ENCODE measurements at regions not wholly inside any gene's neighbourhood (a gene's known extent, or its start where the extent isn't known, plus 50 kb on each side); places are given as distances from the start of the nearest gene placed in this dataset.

GRCh38 chr10:28822719-28823464 is 145.6 kb downstream of the BAMBI start:
- Histone ChIP-seq H3K27me3 (peaks cover 0 to 26% (median 0%) of the 10 kb centered on the region in 4 donors), H3K9me3 (no peaks in the 10 kb centered on the region), H3K36me3 (no peaks in the 10 kb centered on the region), H3K4me1 (no peaks in the 10 kb centered on the region), H3K27ac (no peak overlapping the region), H3K4me3 (no peak overlapping the region)
- intact Hi-C loops (cut with DNase I): no loop called here
- DNase-seq: no peak
- TF ChIP-seq CTCF (IDR thresholded peaks at IDR 0.05) (no peak), POLR2A (IDR thresholded peaks at IDR 0.05) (no peak)
- 68 to 72% methylated on average over 12 of the region's 12 CpGs for WGBS, 2 donors

- intact Hi-C loops (cut with DNase I): no loop called here
- DNase-seq: no peak
- 50% methylated on average over 1 of the region's 1 CpG for WGBS, 2 donors
Observed at GRCh38 chr10:28823501-28824075, 146.3 kb downstream of the BAMBI start.

DNA sequence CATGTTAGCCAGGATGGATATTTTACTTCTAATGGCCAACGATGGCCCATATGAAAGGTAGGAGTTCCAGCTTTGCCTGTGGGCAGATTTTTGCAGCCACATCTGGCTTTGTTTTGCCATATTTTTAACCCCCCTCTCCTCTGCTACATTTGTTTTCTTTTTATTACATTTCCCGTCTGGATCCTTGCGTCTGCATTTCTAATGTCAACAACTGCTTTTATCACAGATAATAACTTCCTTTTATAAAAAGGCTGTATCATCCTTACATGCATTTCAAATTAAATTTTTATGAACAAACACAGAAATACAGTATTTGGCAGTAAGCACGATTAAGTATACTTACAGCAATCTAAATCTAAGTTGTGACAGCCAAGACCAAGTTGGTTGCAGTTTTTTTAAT is 156.0 kb downstream of the BAMBI start:
- DNase-seq: no peak
- Histone ChIP-seq H3K4me3 (no peak overlapping the region), H3K27me3 (peaks cover 0 to 19% (median 0%) of the 10 kb centered on the region in 4 donors), H3K4me1 (no peaks in the 10 kb centered on the region), H3K9me3 (no peaks in the 10 kb centered on the region), H3K36me3 (no peaks in the 10 kb centered on the region), H3K27ac (no peak overlapping the region)
- WGBS, 2 donors: 58 to 61% methylated on average over 4 of the region's 4 CpGs
- intact Hi-C loops (cut with DNase I): no loop called here
- TF ChIP-seq POLR2A (IDR thresholded peaks at IDR 0.05) (no peak), CTCF (IDR thresholded peaks at IDR 0.05) (no peak)

More at GRCh38 chr10:28823501-28824075, 146.3 kb downstream of the BAMBI start:
- Histone ChIP-seq H3K4me3 (no peak overlapping the region), H3K27me3 (peaks cover 0 to 26% (median 0%) of the 10 kb centered on the region in 4 donors), H3K27ac (no peak overlapping the region), H3K36me3 (no peaks in the 10 kb centered on the region), H3K4me1 (no peaks in the 10 kb centered on the region), H3K9me3 (no peaks in the 10 kb centered on the region)
- no peak for TF ChIP-seq POLR2A (IDR thresholded peaks at IDR 0.05)
- TF ChIP-seq CTCF (IDR thresholded peaks at IDR 0.05): no peak

- H3K4me1 ChIP-seq: no peaks in the 10 kb centered on the region
Observed at GRCh38 chr10:28836435-28836743, 159.1 kb downstream of the BAMBI start.

More at GRCh38 chr10:28836435-28836743, 159.1 kb downstream of the BAMBI start:
- Histone ChIP-seq H3K36me3 (no peaks in the 10 kb centered on the region), H3K27ac (no peak overlapping the region), H3K4me3 (no peak overlapping the region), H3K9me3 (no peaks in the 10 kb centered on the region), H3K27me3 (peaks cover 0 to 26% (median 0%) of the 10 kb centered on the region in 4 donors)
- no peak for TF ChIP-seq CTCF (IDR thresholded peaks at IDR 0.05)
- no peak for TF ChIP-seq POLR2A (IDR thresholded peaks at IDR 0.05)
- intact Hi-C loops (cut with DNase I): no loop called here
- DNase-seq: no peak

All from esophagus squamous epithelium (tissue), 5 donors.